GM21360 (cell line): ENCODE measurements at regions not wholly inside any gene's neighbourhood (a gene's known extent, or its start where the extent isn't known, plus 50 kb on each side); places are given as distances from the start of the nearest gene placed in this dataset.
"Not testable (repeated sequence)": the region's sequence is repeated elsewhere in the genome, so short reads cannot be mapped to it uniquely, and the experiment has no call there.

Experiments
- ATAC-seq: cut with Tn5 transposase; IDR thresholded peaks from one replicate; pipeline ENCODE4 v1.9.1; 2021; ENCODE audit warnings: mild to moderate bottlenecking, moderate library complexity; ENCODE audit not compliant: unreplicated experiment

GRCh38 chr11:127998421-127998820 is 588.9 kb downstream of the ETS1 start:
- no peak for ATAC-seq

DNA sequence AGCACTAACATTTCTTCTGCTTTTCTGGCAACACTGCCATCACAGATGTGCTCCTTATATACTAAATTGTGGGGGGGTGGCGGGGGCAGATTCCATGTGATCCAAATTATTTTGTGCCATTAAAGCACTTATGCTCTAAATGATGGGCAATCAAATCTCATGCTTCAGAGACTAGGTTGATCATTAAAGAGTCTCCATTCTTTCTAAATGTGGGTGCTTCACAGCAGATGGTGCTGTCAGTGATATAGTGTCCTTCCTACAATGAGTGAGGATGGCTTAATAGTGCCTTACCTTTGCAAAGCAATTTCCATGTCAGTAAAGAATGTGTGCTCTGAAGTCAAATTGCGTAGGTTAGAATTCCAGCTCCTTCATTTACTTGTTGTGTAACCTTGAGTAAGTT is 589.8 kb downstream of the ETS1 start:
- no peak for ATAC-seq

- ATAC-seq: no peak
These were observed 590.5 kb downstream of the ETS1 start for GRCh38 chr11:127996825-127997224.

- ATAC-seq: no peak
These were observed 591.4 kb downstream of the ETS1 start for GRCh38 chr11:127995921-127996320.

GRCh38 chr11:127994736-127995135 is 592.6 kb downstream of the ETS1 start:
- ATAC-seq: no peak

- no peak for ATAC-seq
These were observed 593.6 kb downstream of the ETS1 start for GRCh38 chr11:127993788-127994187.

DNA sequence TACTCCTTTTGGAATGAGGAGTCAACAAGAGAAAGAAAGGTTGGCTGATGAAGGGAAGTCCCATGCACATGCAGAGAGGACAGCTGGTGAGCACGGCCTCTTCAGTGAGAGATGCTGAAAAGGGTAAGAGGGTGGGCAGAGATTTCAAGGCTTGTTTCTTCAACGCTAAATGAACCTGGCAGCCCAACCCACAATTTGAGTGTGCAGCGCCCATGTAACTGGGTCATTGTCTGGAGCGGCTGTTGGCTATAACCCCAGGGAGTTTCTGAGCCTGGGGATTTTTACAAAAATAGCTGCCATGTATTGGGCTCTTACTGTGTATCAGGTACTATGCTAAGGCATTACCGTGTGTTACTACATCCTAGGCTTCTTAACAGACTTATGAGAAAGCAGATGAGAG is 594.1 kb downstream of the ETS1 start:
- ATAC-seq: no peak

DNA sequence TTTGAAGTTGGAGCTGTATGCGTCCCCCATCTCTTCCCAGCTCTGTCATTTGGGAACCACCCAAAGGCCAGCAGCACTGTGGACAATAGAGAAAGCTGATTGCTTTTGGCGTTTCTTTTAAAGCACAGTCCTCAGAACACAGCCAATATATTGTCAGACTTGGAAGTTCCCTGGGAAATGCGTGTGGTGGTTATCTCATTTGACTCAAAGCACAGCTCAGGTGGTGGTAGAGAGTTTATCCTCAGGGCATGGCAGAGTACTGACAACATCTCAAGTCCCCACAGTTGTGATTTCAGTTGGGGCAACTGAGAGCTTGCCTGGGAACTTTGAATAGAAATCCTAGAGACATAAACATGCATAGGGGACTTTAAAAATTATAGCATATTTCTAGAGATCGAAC is 601.3 kb downstream of the ETS1 start:
- no peak for ATAC-seq

- ATAC-seq: no peak
These were observed 614.5 kb downstream of the ETS1 start for GRCh38 chr11:127972816-127973215.

DNA sequence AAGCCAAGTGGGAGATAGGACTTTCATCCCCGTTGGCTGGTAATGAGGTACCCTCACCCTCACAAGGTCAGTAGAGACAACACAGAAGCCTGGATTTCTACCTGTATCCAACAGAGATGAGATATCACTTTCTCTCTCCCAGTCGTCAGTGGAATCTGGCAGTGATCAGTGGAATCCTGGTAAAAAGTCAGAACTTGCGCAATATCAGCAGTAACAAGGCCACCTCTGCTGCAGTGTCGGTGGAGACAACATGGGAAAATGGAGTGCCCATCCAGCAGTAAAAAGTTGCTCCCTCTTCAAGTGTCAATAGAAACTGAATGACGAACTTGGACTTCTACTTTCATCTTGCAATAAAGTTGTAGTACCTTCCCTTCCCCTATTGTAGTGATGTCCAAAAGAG is 615.9 kb downstream of the ETS1 start:
- ATAC-seq: no peak

DNA sequence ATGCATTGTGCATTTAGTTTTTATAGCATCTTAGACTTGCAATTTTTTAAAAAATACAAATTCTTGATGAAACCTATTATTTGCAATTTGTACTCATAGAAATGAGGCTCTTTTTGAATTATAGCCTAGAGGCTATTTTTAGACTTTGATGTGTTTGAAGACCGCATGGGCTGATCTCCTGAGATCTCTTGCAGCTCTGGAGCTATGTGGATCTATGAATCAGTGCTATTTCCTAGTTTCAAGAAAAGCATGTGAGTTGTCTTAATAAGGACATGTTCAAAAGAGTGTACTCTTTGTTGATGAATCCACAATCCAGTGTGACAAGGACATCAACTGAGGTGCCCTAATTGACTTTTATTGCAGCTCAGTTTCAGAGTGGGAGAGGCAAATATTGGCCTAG is 620.5 kb downstream of the ETS1 start:
- no peak for ATAC-seq

DNA sequence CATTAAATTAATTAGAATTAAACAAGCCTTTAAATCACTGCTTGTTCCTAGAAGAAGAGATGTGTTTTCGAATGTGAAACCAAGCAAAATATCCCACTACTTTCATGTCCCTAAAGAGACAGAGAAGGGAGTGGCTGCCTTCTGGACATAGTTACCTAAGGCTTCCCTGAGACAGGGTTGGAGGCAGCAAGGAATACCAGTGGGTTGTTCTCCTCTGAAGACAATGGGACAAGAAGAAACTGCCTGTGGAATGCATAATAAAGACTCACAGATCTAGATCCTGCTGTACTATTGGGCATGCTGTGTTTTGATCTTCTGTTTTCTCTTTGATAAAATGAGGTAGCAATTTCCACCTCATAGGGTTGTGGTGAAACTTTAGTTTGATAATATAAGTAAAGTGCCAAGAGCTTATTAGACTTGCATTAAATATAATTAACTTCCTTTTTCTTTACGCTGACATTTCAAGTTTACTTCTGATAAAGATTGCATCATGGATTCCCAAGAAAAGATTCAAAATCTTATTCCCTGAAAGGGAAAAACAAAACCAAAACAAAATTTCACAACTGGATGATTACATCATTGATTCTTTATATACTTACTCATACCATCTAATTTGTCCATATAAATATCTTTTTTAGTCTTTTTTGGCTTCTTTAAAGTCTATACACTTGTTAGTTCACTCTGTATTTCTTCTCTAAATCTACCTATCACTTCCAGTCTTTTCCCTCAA is 621.3 kb downstream of the ETS1 start:
- ATAC-seq: no peak

DNA sequence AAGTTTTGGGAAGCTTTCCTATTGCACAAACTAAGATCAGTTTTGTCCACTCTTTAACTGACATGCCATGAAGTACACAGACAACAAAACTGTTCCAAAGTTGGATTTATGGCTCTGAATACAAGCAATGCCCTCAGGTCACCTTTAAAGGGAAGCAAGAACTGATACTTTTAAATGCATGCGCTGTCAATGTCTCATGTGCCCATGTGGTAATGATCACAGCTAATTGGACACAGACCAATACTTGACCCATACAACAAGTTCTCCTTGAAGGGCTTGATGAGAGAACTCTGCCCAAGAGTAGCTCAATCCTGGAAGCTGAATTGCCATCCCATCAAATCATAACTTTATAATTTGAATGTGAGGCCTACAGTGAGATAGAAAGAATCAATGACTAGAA is 624.9 kb downstream of the ETS1 start:
- no peak for ATAC-seq

DNA sequence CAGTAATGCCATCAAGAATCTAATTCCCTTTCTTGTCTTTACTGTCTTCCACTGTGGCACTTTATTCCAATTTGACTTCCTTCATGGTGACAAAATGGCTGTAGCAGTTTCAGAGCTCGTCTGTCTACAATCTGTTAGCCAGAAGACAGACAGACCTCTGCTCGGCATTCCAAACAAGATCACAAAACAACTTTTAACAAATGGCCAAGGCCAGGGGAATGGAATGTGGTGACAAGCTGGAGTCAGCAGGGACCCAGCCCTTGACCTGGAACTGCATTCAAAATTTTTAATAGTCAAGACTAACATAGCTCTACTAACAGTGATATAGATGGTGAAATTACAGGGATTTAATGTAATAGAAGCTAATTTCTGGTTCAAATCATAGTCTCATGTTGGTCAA is 637.2 kb downstream of the ETS1 start:
- no peak for ATAC-seq

DNA sequence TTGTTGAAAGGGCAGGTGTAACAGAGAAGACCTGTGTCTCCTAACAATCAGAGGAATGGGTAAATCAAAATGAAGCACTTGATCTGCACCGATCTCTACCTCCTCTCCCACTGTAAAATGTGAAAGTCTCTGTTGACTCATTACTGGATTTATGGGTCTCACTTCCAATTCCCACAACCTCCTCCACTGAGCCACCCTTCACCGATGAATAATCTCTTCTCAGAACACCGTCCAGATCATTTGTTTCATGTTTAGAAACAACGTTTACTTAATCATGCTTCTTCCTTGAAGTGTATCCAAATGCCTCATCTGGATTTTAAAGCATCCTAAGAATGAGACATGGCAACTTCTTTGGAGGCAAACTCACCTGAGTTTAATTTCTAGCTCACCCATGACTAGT is 643.6 kb downstream of the ETS1 start:
- no peak for ATAC-seq

DNA sequence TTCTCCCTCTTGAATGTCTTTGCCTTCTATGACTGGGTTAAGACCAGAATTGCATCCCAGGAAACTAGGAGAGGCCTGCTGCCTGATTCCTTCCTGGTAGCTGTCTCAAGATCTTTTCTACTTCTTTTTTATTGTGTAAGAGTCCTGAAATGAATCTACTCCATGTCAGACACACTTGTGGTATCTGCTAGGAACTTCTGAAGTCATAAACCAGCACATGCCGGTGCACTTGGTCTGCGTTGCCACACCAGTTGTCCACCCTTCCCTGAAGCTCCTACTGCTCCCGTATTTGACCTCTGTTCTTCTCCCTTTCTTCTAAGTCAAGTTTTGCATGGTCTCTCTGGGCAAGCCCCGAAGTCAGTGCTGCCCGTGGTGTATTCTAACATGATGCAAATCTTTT is 644.2 kb downstream of the ETS1 start:
- no peak for ATAC-seq

GRCh38 chr11:127941554-127941953 is 645.8 kb downstream of the ETS1 start:
- not testable (repeated sequence) for ATAC-seq

- ATAC-seq: no peak
These were observed 648.4 kb downstream of the ETS1 start for GRCh38 chr11:127939000-127939399.

DNA sequence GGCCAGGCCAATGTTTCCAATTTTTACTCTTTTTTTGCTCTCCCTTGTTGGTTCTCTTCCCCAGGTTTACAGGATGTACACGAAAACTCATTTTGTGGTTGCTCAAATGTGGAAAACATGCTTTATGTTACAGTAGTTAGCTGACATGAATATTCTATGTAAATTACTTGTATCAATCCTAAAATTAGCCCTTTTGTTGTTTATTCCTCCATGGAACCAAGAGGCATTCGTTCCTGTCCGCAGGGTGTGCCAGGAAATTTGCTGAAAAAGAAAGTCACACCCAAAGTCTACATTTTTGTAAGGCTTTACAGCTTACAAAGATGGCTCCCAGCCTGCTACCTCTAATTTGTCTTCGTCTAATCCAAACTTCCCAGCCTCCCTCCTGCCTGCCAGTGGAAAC is 652.3 kb downstream of the ETS1 start:
- no peak for ATAC-seq

GRCh38 chr11:127933961-127934360 is 653.4 kb downstream of the ETS1 start:
- not testable (repeated sequence) for ATAC-seq

DNA sequence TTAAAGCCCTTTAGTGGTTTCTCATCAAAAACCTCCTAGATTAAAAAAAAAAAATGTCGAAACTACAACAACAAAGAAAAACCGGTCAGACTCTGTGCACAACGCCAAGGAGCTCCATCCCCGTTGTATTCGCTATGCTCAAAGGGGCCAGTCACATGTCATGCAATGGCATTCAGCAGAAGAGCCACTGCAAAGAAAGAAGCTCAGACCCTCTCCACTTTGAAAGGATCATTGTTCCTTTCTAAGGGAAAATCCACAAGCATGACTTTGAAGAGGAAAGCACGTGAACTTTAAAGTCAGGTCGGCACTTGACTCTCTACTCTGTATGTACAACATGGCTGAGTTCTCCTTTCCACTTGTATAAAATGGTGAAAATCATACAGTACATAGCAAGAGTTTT is 655.6 kb downstream of the ETS1 start:
- ATAC-seq: no peak

DNA sequence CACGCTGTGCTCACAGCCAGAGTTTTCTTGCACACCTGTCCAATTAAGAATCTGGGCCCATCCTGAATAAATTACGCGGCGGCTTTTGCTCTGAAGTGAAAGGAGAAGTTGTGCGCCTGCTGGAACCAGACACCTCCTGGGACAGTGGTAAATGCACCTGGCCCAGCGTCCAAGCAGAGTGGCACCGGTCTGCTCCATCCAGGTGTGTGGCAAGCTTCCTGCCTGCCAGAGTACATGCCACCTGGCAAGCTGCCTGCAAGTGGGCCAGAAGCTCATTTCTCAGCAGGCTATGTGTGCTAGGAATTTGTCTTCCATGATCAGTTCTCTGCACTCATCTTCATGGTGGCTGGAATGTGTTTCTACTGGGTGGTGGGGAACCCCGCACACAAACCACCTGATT is 660.6 kb downstream of the ETS1 start:
- ATAC-seq: no peak

GRCh38 chr11:127925475-127925874 is 661.9 kb downstream of the ETS1 start:
- no peak for ATAC-seq
